K562 (cell line): ENCODE measurements at regions not wholly inside any gene's neighbourhood (a gene's known extent, or its start where the extent isn't known, plus 50 kb on each side); places are given as distances from the start of the nearest gene placed in this dataset.
A peak's percentile ranks its signal among the peaks of the same experiment; 100 is the strongest.

ENCODE experiments used
- ATAC-seq: fragments of 200-7000 bp; cut with Tn5 transposase; 3 replicates; pipeline ENCODE4 v1.9.1; 2020; ENCODE audit warnings: moderate library complexity
- BruUV-seq: library from RNA; stranded (reverse); fragments of 400-500 nt; replicated peaks from 2 replicates; lab custom pipeline; 2021; lab: Mats Ljungman, UMichigan
- CTCF ChIA-PET: fragments of 300-600 bp; formaldehyde crosslinking; extraction: SDS; loops from one replicate; lab custom pipeline; 2021; ENCODE audit warnings: low intra/inter-chr PET ratio; lab: Yijun Ruan, JAX
- POLR2A ChIA-PET: fragments of 300-600, 350-650 bp; sonication (Branson Sonifier 250); formaldehyde crosslinking; extraction: SDS; loops from one replicate; lab custom pipeline; 2021; ENCODE audit warnings: antibody characterized with exemption, inconsistent platforms; lab: Yijun Ruan, JAX
- DNase-seq, 4 experiments: peaks; one replicate each; pipeline versions ENCODE4 v3.0.0 to v3.0.0-alpha.2; 2011 to 2018; ENCODE audit warnings: low spot score in 3 of 4, mixed read lengths in 3 of 4; ENCODE audit errors: extremely low read depth in 1 of 4
- FAIRE-seq: peaks from 2 replicates; lab custom pipeline; 2011; peaks lifted over from hg19 to GRCh38; lab: Jason Lieb, UNC
- H2AFZ ChIP-seq: 2 replicates; pipeline ENCODE4 v1.6.0; 2011; ENCODE audit warnings: low read depth, low read length, control low read depth, inconsistent platforms
- H3K27ac ChIP-seq: fragments of 200-600 bp; 3 replicates; pipeline ENCODE4 v1.8.0; 2011; ENCODE audit warnings: low read depth, mild to moderate bottlenecking, control low read depth, inconsistent platforms, low read length, moderate library complexity, mixed read lengths; ENCODE audit errors: extremely low read depth
- H3K27me3 ChIP-seq, 2 experiments: fragments of 300-600 bp in 1 of 2; 2 replicates in 1 of 2; 3 replicates in 1 of 2; pipeline versions ENCODE4 v1.6.0 to v1.8.0; 2011; ENCODE audit warnings: inconsistent platforms in 2 of 2, low read length in 2 of 2, mild to moderate bottlenecking in 1 of 2, mixed read lengths in 1 of 2, moderate library complexity in 1 of 2; ENCODE audit not compliant: control insufficient read depth in 2 of 2, insufficient read depth in 2 of 2
- H3K36me3 ChIP-seq: fragments of 300-600 bp; 3 replicates; pipeline ENCODE4 v1.8.0; 2011; ENCODE audit warnings: mild to moderate bottlenecking, low read length, inconsistent platforms; ENCODE audit not compliant: control insufficient read depth, insufficient read depth
- H3K4me1 ChIP-seq, 2 experiments: fragments of 200-600 bp in 1 of 2; replicated peaks in 1 of 2; 2 replicates in 1 of 2; 3 replicates in 1 of 2; pipeline versions ENCODE4 v1.5.1 to v1.8.0; 2011; ENCODE audit warnings: inconsistent platforms in 2 of 2, low read length in 2 of 2, mild to moderate bottlenecking in 1 of 2, mixed read lengths in 1 of 2, moderate library complexity in 1 of 2; ENCODE audit not compliant: control insufficient read depth in 2 of 2, insufficient read depth in 2 of 2
- H3K4me2 ChIP-seq: 2 replicates; pipeline ENCODE4 v1.6.1; 2011; ENCODE audit warnings: low read length, control low read depth, inconsistent platforms, mixed read lengths; ENCODE audit not compliant: insufficient read depth
- H3K4me3 ChIP-seq: fragments of 200-600 bp; sonication (generic), shearing (Covaris generic); 2 replicates; pipeline ENCODE4 v1.5.1; 2016; ENCODE audit warnings: control low read depth, inconsistent platforms
- H3K79me2 ChIP-seq: fragments of 200-600 bp; 3 replicates; pipeline ENCODE4 v1.8.0; 2011; ENCODE audit warnings: low read length, inconsistent platforms; ENCODE audit not compliant: control insufficient read depth, insufficient read depth
- H3K9ac ChIP-seq, 2 experiments: 2 replicates each; pipeline versions ENCODE4 v1.6.0 to v1.6.1; 2011; ENCODE audit warnings: low read depth in 2 of 2, low read length in 2 of 2, control low read depth in 1 of 2, inconsistent platforms in 1 of 2, mild to moderate bottlenecking in 1 of 2, mixed read lengths in 1 of 2; ENCODE audit not compliant: insufficient read depth in 1 of 2
- H3K9me1 ChIP-seq: one replicate; pipeline ENCODE4 v1.6.0; 2011; ENCODE audit warnings: inconsistent platforms, mild to moderate bottlenecking, low read length, moderate library complexity; ENCODE audit not compliant: control insufficient read depth, insufficient read depth
- H3K9me3 ChIP-seq: replicated peaks from 2 replicates; pipeline ENCODE4 v1.5.1; 2011; ENCODE audit warnings: low read depth, low read length, inconsistent platforms; ENCODE audit not compliant: control insufficient read depth, insufficient read depth
- H4K20me1 ChIP-seq: replicated peaks from 2 replicates; pipeline ENCODE4 v1.6.1; 2011; ENCODE audit warnings: low read length, inconsistent platforms, mixed read lengths; ENCODE audit not compliant: control insufficient read depth, insufficient read depth
- HDAC8 ChIP-seq: fragments of 450-650 bp; IDR thresholded peaks from 2 replicates; pipeline ENCODE4 v1.6.1; 2016; ENCODE audit warnings: mild to moderate bottlenecking, missing genetic modification characterization, moderate library complexity, missing compliant biosample characterization
- SREBF2 ChIP-seq: sonication (generic); formaldehyde crosslinking; IDR thresholded peaks from 2 replicates; pipeline ENCODE4 v1.4.0; 2020; ENCODE audit warnings: mild to moderate bottlenecking, missing genetic modification reagents
- TEAD2 ChIP-seq: fragments of 450-650 bp; IDR thresholded peaks from 2 replicates; pipeline ENCODE4 v1.6.1; 2016; ENCODE audit warnings: missing genetic modification characterization, control low read depth, missing compliant biosample characterization
- TFAM ChIP-seq: fragments of 250-450 bp; sonication (Bioruptor Pico); conservative IDR thresholded peaks from 2 replicates; pipeline ENCODE4 v1.5.0; 2021; ENCODE audit warnings: mild to moderate bottlenecking, moderate library complexity
- YBX1 ChIP-seq: fragments of 450-650 bp; IDR thresholded peaks from 2 replicates; pipeline ENCODE4 v1.7.1; 2016; ENCODE audit warnings: mild to moderate bottlenecking
- ZNF175 ChIP-seq: fragments of 200-800 bp; sonication (Bioruptor generic); IDR thresholded peaks from 2 replicates; pipeline ENCODE4 v1.6.1; 2016; ENCODE audit warnings: low read depth, mild to moderate bottlenecking, missing genetic modification characterization, missing compliant biosample characterization
- WGBS: fragments of 100-300 bp; shearing (Covaris generic); methylation state at CpG from one replicate; pipeline ENCODE4 v1.1.6; 2016; ENCODE audit warnings: low coverage, mixed read lengths; ENCODE audit not compliant: insufficient coverage; ENCODE audit errors: missing lambda C conversion rate; 5-methylcytosine and 5-hydroxymethylcytosine counted together
- in situ Hi-C: fragments of 300-500 bp; cut with MboI; formaldehyde crosslinking; loops from 4 replicates; pipeline ENCODE4 v1.15.0; 2018; ENCODE audit warnings: inconsistent platforms, mixed read lengths
- intact Hi-C: fragments of 100-400 bp; cut with micrococcal nuclease; formaldehyde crosslinking; loops from 2 replicates; pipeline ENCODE4 v1.14.2; 2022

GRCh38 chr21:35398346-35398982 lies 349.4 kb upstream of the RUNX1 start:
- peak in 1 of 4 experiments; percentile 18 for DNase-seq
- Histone ChIP-seq H4K20me1 (no peaks in the 10 kb centered on the region), H3K9me3 (no peaks in the 10 kb centered on the region), H3K79me2 (no peaks in the 10 kb centered on the region), H3K9ac (peak overlapping the region in 1 of 2 experiments; percentile 26; a peak in 1 of 4 replicates), H3K4me3 (no peak overlapping the region), H2AFZ (peak overlapping the region; percentile 89), H3K9me1 (no peaks in the 10 kb centered on the region), H3K4me2 (peak overlapping the region; percentile 39; the same call in 1 of the 2 replicates), H3K27me3 (no peaks in the 10 kb centered on the region; a peak in 1 of 5 replicates), H3K27ac (0 out of 3 replicates have a peak overlapping the region, but pooled peaks have one; percentile 16), H3K36me3 (no peaks in the 10 kb centered on the region), H3K4me1 (peaks cover 0 to 15% of the 10 kb centered on the region in 2 experiments; a peak in 3 of 5 replicates)
- intact Hi-C loops = loop anchor here (5.0 kb wide), 1 partner anchor 291 kb away; no protein-coding TSS in a partner anchor
- TF ChIP-seq HDAC8 (tag) (0 out of 2 replicates have a peak, but pooled peaks have one; percentile 34), YBX1 (no peak), TEAD2 (0 out of 2 replicates have a peak, but pooled peaks have one; percentile 20)
- FAIRE-seq = no peak
- peak; percentile 11; the same call in 2 of the 3 replicates for ATAC-seq
- BruUV-seq = no TSS peak
- ChIA-PET POLR2A (interaction anchor here (1.0 kb wide), 1 partner anchor 43 kb away, joined by 3 read pairs; no protein-coding TSS in a partner anchor), CTCF (interaction anchor here (3.0 kb wide), 1 partner anchor 508 kb away, joined by 19 read pairs; no protein-coding TSS in a partner anchor)
- in situ Hi-C loops = no loop called here

GRCh38 chr21:35397781-35398180 lies 348.7 kb upstream of the RUNX1 start:
- Histone ChIP-seq H4K20me1 (no peaks in the 10 kb centered on the region), H3K4me1 (peaks cover 0 to 15% of the 10 kb centered on the region in 2 experiments; a peak in 2 of 5 replicates), H3K79me2 (no peaks in the 10 kb centered on the region), H3K27me3 (no peaks in the 10 kb centered on the region), H3K36me3 (no peaks in the 10 kb centered on the region), H3K9me3 (no peaks in the 10 kb centered on the region), H3K9ac (no peak overlapping the region), H3K4me2 (no peak overlapping the region), H3K4me3 (no peak overlapping the region), H3K27ac (no peak overlapping the region), H2AFZ (no peak overlapping the region), H3K9me1 (no peaks in the 10 kb centered on the region)
- in situ Hi-C loops (no loop called here), intact Hi-C loops (loop anchor here (5.0 kb wide), 1 partner anchor 290 kb away; no protein-coding TSS in a partner anchor)
- ChIA-PET POLR2A (interaction anchor here (1.0 kb wide), 1 partner anchor 42 kb away, joined by 3 read pairs; no protein-coding TSS in a partner anchor), CTCF (no interaction called here)
- TF ChIP-seq ZNF175 (CRISPR knock-in tag) = no peak
- no peak for TF ChIP-seq SREBF2 (CRISPR knock-in tag)
- no peak for TF ChIP-seq TFAM (CRISPR knock-in tag)
- 49% methylated on average over 3 of the region's 3 CpGs for WGBS
- no peak for ATAC-seq
- BruUV-seq = no TSS peak
- DNase-seq = no peak
- no peak for FAIRE-seq
